ENCODE measurements at regions not wholly inside any gene's neighbourhood (a gene's known extent, or its start where the extent isn't known, plus 50 kb on each side); places are given as distances from the start of the nearest gene placed in this dataset.
"Not testable (repeated sequence)": the region's sequence is repeated elsewhere in the genome, so short reads cannot be mapped to it uniquely, and the experiment has no call there.

DNA sequence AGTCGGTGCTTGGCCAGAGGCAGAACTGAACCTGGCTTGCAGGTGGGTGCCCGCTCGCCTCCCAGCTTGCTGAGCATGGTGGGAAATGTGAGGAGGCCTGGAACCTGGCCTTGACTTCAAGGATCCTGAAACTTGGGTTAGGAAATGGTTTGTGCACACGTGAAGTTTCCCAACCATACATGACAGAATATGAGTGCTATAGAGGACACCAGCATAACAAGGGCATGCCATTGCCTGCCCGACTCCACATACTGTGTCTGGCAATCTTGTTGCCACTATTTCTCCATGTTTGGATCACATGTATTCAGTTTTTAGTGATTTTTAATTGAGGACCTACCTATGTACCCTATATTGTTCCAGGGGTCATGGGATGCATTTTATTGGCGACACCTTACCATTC, 177.6 kb upstream of the ANKRD55 start:
- DNase-seq, result no peak

DNA sequence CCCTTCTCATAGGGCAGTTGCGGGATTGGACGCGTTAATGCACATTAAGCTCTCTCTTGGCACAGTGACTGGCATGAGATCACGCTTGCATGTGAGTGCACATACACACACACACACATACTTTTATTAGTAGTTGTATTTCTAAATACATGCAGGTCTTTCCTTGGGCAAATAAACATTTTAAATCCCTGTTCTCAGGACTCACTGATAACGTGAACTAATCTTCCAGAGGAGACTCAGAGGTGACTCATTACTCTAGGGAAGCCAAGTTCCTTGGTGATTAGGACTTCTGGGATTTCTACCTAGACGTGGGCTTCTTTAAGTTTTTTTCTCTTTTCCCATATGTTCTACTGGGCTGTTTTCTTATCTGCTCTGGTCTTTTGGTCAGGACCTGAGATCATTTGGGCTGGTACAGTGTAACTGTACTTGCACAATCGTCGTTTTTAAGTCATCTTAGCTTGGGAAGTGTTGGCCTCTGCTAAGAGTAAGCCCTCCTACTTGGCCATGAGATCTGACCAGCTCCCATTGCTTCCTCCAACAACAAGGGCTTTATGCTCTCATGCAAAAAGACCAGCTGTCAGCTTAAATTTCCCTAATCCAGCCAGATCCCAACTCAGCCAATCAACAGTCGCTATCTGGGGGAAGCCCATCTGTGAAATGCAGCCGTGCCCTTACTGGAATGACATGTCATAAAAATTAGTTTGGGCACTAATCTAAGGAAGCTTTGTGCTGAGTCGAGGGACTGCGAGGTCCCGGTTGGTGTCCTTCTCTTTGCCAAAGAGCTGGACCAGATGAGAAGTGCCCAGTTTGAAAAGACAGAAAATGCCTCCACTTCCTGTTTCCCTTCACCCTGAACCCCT, 176.4 kb upstream of the ANKRD55 start:
- DNase-seq, result no peak

DNA sequence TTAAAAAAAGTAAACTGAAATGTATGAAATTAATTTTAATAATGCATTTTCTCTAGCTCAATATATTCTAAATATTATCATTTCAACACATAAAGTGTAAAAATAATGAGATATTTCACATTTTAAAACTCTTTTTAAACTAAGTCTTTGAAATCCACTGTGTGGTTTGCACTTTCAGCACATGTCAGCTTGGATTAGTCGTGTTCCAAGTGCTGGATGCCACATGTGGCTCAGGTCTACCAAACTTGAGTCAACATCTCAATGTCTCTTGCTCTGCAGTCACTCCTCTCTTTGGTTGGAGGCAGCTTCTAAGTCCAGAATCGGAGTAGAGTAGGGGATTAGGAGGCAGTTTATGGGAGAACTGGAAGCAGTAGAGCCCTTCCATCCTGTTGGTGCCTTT, 173.7 kb upstream of the ANKRD55 start:
- DNase-seq, result no peak

DNA sequence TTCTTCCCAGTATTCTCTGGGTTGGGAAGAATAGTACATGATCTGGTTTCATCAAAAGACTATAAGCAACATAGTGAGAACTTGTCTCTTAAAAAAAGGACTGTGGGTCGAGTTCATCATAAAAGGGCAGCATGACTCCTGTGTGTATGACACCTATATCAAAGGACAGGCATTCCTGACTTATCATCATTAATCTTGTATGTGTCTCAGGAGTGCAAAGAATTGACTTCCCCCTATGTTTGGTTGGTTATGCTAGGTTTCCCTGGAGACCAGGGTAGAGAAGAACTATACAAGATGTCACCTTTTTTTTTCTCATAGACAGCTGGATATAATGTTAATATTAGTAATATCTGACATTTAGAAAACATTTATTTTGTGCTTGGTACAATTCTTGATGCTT, 173.1 kb upstream of the ANKRD55 start:
- DNase-seq, result no peak

DNA sequence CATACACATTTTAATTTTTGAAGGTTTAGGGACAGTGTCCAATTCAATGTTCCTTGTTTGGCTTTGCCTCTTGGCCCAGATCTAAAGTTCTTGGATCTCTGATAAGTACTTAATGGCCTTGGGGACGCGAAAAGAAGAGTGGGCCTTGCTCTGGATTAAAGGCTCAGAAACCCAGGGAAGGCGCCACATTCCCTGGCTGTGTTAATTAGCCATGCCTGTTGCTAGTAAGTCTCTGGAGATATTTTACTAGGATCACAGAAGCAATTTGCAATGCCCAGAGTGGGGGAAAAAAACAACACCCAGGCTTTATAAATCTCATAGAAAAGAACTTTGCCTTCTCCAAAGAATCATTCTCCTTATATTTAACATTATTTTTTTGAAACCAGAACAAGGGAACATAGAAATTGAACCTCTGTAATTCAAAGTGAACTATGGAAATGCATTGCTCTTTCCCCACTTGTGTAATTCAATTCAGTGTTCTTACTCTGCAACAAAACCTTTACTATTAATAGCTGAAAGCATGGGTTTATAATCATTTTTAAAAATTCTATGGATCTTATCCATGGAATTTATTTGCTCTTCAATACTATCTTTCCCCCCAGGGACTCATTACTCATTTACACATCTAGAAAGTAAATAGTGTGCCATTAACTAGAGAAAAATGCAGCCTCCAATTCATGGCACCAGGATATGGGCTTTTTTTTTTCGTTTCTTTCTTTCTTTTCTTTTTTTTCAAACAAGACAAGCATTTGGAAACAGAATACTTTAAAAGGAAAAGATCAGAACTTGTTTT, 172.2 kb upstream of the ANKRD55 start:
- DNase-seq, result no peak

DNA sequence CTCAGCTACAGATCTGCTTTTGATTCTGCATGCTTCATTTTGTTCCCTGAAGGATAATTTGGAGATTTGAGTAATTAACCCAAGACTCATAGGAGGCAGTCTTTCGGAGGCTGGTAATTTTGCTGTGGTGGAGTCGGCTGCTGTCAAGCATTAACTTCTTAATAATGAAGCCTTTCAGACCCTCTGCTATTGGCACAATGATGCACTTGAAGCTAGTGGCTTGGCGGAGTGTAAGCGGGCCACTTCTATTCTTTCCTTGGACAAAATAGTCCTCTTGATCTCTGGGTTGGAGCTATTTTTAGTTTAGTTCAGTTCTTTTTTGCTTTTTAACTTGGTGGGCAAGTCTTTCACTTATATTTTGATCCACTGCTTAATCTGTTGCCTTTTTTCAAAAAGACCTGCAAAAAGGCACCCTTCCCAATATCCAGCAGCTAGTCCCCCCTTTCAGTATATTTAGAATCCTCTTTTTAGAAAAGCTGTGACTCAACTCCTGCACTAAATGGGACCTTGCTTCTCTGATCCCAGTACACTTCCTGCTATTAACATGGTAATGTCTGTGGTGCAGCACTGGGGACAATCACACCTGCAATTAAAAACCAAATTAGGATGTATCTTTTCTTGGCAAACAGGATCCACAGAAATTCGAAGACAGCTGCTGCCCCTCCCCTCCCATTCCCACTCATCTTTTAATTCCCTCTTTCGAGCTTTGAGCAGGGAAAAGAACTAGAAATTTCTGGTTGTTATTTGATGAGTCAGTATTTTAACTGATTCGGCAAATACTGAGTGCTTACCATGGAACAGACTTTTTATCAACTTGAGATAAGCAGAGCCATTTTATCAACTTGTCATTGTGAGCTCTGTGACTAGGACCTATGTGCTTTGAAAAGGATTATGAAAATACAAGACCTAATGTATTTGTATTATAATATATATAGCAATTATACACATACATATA, 169.4 kb upstream of the ANKRD55 start:
- no peak for DNase-seq

DNA sequence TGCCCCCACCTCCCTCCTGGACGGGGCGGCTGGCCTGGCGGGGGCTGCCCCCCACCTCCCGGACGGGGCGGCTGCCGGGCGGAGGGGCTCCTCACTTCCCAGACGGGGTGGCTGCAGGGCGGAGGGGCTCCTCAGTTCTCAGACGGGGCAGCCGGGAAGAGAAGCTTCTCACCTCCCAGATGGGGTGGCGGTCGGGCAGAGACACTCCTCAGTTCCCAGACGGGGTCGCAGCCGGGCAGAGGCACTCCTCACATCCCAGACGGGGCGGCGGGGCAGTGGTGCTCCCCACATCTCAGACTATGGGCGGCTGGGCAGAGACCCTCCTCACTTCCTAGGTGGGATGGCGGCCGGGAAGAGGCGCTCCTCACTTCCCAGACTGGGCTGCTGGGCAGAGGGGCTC, 164.7 kb upstream of the ANKRD55 start:
- not testable (repeated sequence) for DNase-seq

DNA sequence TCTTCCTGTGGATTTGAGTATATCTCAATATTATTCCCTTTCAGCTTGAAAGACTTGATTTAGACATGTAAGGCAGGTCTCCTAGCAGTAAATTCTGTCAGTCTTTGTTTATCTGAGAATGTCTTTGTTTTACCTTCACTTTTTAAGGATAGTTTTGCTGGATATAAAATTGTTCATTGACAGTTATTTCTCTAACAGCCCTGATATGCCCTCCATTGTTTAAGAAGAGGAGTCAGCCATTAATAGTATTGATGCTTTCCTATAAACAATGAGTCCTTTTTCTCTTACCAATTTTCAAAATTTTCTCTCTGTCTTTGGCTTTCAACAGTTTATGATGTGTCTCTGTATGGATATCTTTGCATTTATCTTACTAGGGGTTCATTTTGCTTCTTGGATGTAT, 163.5 kb upstream of the ANKRD55 start:
- no peak for DNase-seq

DNA sequence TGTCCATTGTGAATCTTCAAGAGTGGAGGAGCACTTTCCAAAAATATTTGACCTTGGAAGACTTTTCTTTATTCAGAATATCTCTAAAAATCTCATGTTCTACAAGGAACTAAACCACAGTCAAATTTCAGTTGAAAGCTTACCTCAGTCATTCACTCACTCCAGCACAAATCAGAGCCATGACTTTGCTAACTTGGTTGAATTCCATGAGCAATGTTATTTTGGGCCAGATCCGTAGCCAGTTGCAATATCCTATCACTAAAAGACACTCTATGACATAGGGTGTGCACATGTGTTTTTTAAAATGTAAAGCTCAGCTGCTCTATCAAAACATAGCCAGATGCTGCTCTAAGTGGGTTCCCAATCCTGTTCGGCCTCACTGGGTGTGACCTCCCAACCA, 156.1 kb upstream of the ANKRD55 start:
- DNase-seq, result no peak

DNA sequence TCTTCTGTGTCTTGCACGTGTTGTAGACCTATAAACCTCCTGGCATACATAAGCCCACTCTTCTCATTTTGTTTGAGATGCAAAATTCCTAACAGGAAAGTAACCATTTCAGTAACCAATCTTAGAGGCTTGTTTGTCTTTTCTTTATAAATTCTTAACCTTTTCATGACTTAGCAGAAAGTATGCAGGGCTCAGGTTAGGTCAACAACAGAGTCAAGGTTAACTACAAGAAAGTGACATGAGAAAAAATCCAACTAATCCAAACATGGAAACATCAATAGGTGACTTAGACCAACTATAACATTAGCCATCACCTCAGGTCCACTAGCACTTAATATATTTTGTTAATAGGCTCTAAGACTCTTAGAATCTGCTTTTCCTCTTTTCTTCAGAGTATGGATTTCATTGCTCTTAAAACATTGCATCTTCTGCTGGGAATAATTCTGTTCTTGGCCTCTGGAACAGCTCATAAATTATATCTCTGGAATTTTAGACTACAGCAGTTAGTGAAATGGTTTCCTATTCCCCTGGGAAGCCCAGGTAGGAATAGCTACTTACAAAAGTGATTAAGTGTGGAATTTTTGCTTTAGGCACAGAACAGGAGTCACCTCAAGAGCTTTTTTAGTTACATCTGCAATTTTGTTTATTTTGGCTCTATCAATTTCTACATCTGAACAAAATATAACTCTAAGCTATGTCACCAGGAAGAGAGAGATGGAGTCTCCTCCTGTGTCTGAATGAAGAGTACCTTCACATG, 155.3 kb upstream of the ANKRD55 start:
- DNase-seq, result no peak

DNA sequence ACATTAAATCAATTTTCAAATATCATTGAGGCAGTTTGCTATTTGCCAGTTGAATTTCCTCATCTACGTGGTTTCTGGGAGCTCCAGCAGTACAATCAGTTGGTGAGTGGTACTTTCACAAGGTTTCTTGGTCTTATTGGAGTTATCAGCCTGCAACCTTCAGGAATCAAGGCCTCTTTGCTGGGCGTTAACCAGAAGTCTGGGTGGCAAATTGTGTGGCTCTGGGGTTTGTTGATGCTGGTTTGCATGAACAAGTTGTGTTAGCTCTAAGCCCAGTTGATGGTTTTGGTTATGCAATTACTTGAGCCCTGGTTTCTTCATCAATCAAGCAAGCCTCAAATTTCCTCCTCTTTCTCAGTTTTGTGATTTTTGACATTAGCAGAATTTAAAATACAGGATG, 152.9 kb upstream of the ANKRD55 start:
- DNase-seq, result no peak

DNA sequence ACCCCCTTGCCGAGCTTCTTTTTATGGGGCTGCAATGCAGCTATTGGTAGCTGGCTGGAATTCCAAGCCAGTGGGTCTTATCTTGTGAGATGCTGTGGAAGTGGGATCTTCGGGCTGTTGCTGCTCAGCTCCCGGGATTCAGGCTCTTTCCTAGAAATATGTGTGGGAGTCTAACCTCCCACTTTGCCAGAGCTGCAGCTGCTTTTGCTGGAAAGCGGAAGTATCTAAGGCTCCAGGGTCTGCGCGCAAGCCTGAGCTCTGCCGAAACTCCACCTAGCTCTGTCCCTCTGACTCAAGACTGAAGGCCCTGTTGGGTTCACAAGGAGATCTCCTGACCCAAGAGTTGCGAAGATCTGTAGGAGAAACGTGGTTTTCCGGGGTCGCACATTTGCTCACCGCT, 151.1 kb upstream of the ANKRD55 start:
- DNase-seq, result no peak

DNA sequence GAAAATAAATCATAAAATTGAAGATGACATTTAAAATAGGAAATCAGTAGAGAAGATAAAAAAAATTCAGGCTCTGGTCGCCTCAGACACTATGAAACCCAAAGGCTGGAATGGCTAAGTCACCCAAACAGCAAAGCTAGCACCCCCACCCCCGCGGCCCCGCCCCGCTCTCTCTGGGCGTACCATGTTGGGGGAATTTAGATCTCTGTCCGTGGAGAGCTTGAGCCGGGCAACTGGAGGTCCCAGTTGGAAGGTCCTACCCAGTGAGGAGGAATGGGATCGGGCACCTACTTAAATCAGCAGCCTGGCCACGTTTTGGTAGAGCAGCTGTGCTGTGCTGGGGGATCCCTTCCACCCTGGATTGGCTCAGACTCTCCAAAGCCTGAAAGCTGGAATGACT, 150.6 kb upstream of the ANKRD55 start:
- DNase-seq, result no peak

DNA sequence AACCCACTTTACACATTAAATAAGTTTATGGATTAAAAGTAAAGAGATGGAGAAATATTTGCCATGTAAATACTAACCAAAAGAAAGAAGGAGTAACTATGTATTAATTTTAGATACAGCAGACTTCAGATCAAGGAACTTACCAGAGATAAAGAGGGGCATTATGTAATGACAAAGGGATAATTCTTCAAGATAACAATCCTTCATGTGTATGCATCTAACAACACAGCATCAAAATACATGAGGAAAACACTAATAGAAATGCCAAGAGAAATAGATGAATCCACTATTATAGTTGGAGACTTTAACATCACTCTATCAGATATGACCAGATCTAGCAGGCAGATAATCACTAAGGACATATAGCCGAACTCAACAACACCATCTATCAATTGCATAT, 149.8 kb upstream of the ANKRD55 start:
- DNase-seq, result no peak

DNA sequence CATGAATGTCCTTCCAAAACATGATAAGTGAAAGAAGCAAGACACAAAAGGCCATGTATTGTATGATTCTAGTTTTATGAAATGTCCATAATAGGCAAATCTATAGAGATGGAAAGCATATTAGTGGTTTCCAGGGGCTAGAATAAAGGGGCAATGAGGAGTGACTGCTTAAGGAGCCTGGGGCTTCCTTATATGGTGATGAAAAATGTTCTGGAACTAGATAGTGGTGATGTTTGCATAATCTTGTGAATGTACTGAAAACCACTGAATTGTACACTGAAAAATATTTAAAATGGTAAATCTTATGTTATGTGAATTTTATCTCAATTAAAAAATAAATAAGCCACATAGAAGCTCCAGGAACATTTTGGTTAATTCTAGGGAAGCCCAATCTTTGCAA, 144.4 kb upstream of the ANKRD55 start:
- no peak for DNase-seq

DNA sequence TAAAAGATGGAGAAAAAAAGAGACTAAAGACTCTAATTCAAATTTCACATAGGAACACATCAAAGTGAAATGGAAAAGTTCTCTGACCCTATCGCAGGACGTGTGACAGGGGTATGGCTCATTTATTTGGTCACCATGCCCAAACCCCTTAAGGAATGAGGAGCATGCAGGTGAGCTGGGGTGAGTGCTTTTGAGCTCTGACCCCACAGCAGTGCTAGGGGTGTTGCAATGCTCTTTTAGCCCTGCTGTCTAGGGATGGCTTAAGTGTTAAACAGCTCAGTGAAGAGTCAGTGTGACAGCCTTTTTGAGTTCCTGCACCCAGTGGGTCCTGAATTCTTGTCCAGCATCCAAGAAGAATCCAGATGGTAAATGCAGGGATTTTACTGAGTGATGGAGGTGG, 143.0 kb upstream of the ANKRD55 start:
- no peak for DNase-seq

DNA sequence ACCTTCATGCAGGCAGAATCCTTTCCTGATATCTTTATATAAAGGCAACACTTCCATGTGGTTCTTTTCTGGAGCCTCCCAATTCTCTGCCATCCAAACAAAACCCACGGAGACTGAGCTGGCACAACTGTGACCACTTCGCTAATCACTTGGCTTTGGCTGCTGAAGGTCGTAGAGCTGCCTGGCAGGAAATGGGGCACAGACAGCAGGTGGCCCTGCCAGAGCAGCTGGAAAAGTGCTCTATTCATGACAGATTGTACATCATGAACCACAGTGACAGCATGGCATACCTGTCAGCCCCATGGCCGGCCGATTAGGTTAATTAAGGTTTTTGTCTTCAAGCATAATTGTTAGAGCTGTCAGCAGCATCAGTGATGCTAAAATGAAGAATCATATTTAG, 141.9 kb upstream of the ANKRD55 start:
- no peak for DNase-seq

DNA sequence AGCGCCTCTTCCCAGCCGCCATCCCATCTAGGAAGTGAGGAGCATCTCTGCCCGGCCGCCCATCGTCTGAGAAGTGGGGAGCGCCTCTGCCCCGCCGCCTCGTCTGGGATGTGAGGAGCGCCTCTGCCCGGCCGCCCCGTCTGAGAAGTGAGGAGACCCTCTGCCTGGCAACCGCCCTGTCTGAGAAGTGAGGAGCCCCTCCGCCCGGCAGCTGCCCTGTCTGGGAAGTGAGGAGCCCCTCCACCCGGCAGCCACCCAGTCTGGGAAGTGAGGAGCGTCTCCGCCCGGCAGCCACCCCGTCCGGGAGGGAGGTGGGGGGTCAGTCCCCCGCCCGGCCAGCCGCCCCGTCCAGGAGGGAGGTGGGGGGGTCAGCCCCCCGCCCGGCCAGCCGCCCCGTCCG, 139.4 kb upstream of the ANKRD55 start:
- DNase-seq, result not testable (repeated sequence)

DNA sequence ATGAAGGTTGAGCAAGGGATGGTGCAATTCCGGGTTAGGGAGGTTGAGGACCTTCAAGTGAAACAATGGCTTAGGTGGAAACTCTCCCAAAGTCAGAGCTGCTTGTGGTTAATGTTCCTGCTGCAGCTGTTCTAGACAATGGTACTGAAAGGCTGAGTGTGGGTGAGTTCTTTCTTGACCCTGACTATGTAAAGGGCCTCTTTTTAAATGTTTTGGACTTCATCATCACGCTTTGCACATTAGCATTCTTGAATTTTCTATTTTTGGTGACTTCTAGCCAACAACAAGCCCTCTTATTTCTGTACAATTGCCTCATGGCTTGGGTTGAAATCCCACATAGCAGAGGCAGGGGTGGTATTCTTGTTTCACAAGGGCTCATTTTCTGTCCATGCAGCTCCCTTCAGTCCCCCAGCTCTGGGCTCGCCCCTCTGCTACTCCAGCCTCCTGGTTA, 136.3 kb upstream of the ANKRD55 start:
- no peak for DNase-seq

DNA sequence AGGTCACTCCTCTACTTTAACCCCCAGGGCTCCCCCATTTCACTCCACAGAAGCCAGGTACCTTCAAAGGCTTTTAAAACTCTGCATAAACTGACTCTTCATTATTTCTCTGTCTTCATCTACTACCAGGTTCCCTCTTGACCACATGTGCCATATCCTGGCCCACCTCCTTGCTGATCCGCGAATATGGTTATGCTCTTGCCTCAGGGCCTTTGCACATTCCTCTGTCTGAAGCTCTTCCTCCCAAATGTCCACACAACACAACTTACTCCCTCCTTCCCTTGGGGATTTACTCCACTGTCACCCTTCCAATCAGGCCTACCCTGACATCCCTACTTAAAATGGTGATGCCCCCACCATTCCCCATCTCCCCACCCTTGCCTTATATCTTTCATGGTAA, 134.6 kb upstream of the ANKRD55 start:
- no peak for DNase-seq

DNA sequence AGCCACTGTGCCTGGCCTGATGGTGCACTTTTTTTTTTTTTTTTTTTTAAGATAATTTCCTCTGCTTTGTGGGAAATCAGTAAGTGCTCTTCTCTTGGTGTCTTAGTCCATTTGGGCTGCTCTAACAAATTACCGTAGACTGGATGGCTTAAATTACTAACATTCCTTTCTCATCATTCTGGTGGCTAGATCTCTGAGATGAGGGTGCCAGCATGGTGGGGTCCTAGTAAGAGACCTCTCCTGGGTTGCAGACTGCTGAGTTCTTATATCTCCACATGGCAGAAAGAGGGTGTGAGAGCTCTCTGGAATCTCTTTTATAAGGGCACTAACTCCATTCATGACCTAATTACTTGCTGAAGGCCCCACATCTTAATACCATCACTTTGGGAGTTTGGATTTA, 133.9 kb upstream of the ANKRD55 start:
- DNase-seq, result no peak

DNA sequence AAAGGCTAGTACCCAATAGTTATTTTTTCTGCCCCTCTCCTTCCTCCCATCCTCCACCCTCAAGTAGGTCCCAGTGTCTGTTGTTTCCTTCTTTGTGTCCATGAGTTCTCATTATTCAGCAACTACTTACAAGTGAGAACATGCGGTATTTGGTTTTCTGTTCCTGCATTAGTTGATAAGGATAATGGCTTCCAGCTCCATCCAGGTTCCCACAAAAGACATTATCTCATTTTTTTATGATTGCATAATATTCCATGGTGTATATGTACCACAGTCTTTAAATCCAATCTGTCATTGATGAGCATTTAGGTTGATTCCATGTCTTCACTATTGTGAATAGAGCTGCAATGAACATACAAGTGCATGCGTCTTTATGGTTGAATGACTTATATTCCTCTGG, 128.3 kb upstream of the ANKRD55 start:
- DNase-seq, result no peak

Data from NCI-H526 (cell line).